ENCODE measurements at regions not wholly inside any gene's neighbourhood (a gene's known extent, or its start where the extent isn't known, plus 50 kb on each side); places are given as distances from the start of the nearest gene placed in this dataset.

- DNase-seq (ENCODE audit: low spot score) = no peak
Observed at GRCh38 chr14:53807542-53807941, 149.1 kb downstream of the BMP4 start.

DNA sequence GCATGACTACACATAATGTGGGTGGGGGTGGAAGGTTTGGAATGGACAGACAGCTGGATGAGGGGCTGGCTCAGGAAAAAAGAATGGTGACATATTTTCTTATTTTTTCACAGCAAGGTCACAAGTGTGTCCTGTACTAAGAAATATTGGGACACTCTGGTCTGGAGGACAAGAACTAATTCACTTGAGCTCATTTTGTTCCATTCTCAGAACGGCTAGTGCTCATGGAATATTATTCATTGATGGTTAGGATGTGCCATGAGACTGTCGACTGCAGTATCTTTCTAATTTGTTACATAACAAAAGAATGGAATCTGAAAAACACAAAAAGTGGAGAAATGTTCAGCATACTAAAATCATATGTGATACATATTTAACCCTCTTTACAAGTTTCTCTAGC lies 149.5 kb downstream of the BMP4 start:
- DNase-seq (ENCODE audit: low spot score) = no peak

- no peak for DNase-seq (ENCODE audit: low spot score)
Observed at GRCh38 chr14:53796734-53797133, 159.9 kb downstream of the BMP4 start.

GRCh38 chr14:53793790-53794505 lies 162.7 kb downstream of the BMP4 start:
- no peak for DNase-seq (ENCODE audit: low spot score)

DNA sequence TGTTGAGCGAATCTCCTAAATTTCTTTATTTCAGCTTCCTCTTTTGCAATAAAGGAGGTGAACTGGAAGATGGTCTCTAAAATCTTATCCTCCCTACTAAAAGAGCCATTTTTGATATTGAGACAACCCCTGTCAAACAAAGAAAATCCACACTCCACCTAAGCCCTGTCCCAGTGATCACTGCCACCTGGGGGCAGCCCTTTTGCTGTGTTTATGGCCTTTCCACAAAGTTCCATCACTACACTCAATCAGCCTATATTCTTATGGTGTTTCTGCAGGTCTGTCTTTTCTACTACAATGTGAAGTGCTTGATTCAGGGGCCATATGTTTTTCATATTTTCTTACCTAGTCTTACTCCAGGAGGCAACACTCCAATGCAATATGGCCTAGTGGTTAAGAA lies 163.7 kb downstream of the BMP4 start:
- DNase-seq (ENCODE audit: low spot score) = no peak

- DNase-seq (ENCODE audit: low spot score) = no peak
Observed at GRCh38 chr14:53790731-53791500, 165.7 kb downstream of the BMP4 start.

DNA sequence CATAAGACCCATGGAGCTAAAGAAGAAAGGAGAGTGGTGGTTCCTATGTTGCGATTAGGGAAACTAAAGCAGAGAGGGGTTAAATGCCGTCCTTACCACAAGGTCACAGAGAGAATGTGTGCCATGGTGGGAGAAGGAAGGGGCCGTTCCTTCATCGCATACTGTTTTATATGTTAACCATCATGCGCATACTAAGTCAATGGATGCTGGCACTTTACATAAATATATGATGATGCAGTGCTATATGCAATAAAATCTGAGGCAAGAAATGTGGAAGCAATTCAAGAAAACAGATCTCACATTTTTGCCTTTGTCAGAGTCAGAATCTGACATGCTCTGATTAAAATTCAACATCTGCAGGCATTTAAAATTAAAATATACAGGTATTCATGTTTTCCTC lies 168.1 kb downstream of the BMP4 start:
- DNase-seq (ENCODE audit: low spot score) = no peak

- no peak for DNase-seq (ENCODE audit: low spot score)
Observed at GRCh38 chr14:53786045-53786444, 170.6 kb downstream of the BMP4 start.

DNA sequence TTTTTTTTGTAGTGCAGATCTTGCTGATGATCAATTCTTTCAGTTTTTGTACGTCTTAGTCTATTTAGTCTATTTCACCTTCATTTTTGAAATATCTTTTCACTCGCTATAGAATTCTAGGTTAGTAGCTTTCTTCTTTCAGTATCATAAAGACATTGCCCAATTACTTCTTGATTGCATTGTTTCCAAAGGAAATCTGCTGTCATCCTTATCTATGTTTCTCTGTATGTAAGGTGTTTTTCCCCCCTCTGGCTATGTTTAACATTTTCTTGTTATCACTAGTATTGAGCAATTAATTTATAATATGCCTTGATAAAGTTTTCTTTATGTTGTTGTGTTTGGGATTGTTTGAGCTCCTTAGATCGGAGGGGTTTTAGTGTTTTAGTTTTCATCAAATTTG lies 171.9 kb downstream of the BMP4 start:
- no peak for DNase-seq (ENCODE audit: low spot score)

DNA sequence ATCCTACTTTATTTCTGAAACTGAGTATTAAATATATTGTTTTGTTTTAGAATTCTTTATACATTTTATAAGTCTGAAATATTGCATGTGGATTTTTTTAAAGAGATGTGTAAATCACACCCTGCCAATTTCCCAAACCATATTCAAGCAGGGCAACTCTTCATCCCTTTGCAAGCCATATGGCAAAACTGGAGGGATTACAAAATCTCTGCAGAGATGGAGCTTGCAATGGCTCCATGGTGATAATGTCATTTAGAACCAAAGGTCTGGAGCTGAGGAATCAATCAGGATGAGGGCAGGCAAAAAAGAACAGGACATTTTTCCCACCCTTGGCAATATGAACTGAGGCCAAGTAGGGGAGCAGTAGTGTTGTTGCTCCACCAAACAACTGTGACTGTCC lies 173.4 kb downstream of the BMP4 start:
- no peak for DNase-seq (ENCODE audit: low spot score)

DNA sequence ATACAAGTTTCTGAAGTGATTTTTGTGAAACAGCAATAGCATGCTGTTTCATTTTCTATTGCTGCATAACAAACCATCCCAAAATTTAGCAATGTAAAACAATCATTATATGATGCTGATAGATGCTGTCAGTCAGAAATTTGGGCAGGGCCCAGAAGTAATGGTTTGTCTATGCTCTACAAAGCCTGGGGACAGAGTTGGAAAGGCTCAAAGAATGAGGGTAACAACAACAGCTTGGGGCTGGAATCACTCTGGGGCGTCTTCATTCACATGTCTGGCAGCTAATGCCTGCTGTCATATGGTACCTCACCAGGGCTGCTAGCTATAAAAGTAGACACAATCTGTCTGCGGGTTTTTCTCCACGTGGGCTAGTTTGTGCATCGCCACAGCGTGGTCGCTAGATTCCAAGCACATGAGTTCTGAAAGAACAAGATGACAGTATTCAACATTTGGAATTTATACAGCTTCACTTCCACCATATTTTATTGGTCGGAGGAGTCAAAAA lies 176.5 kb downstream of the BMP4 start:
- no peak for DNase-seq (ENCODE audit: low spot score)

DNA sequence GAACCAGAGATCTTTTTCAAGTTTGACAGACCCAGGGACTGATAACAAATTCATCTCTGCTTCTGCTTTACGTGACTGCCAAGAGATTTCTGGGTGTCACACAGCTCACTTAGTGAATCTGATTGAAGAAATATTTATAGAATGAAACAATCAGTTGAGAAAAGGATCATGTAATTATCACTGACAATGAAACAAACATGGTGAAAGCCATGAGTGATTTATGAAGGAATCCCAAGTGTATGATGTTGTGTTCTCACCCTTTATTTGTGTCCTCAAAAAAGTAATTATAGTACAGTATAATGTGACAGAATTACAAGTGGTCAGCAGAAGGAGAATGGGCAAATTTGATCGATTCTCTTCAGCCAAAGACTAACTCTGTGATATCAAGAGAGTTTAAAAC lies 177.3 kb downstream of the BMP4 start:
- DNase-seq (ENCODE audit: low spot score) = no peak

- DNase-seq (ENCODE audit: low spot score) = no peak
Observed at GRCh38 chr14:53778263-53778662, 178.4 kb downstream of the BMP4 start.

DNA sequence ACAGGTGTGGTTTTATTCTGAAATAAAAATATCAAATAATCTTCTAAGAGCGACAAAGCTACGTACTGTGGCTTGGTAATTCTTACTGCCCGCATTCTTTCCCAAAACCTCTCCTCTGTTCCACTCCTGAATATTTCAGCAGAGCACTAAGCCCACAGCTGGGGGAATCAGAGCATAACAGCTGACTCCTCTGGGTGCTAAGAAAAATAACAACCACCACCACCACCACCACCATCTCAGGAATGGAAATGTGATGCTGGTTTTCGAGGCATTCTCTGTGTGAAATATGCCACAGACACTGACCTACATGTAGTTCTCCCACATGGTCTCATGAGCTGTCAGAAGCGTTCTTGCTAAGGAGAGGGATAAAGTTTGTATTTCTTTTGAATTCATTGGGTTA lies 183.7 kb downstream of the BMP4 start:
- no peak for DNase-seq (ENCODE audit: low spot score)

DNA sequence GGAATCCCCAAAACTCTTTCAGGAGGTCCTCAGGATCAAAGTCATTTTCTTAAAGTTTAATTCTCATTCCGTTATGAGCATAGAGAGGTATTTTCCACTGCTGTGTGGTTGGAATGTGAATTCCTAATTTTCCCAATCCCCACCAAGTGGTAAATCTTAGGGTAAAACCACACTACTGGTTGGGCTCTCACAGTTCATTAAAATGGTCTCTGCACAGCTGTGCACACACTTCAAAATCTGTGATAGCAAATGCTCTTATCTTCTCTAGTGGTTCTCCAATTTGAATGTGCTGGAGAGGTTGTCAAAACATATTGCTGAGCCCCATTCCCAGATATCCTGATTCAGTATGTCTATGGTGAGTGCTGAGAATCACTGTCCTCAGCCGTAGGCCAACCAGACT lies 189.1 kb downstream of the BMP4 start:
- DNase-seq (ENCODE audit: low spot score) = no peak

DNA sequence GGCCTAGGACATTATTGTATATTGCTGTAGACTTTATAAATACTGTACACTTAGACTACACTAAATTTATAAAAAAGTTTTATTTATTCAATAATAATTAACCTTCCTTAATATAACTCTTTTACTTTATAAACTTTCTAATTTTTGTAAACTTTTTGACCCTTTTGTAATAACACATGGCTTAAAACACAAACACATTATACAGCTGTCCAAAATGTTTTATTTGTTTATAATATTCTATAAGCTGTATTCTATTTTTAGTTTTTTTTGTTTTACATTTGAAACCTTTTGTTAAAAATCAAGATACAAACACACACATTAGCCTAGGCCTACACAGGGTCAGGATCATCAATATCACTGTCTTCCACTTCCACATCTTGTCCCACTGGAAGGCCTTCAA lies 190.0 kb downstream of the BMP4 start:
- no peak for DNase-seq (ENCODE audit: low spot score)

GRCh38 chr14:53766106-53766505 lies 190.5 kb downstream of the BMP4 start:
- DNase-seq (ENCODE audit: low spot score) = no peak

DNA sequence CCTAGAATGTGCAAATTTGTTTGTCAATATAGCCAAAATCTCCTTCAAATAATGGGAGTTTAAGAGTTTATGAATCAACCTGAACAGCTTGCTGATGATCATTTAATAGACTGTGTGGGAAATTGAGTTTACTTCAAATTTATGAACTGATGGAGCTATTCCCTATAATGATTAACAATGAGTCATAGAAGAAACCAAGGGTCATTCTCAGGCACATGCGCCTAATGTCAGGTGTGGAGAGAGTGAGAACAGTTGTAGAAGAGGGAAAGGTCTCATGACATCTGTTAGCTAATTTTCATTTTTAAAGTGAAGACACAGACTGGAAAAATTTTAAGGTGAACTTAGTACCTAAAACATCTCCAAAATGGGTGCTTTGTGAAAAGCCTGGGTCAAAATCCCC lies 191.8 kb downstream of the BMP4 start:
- peak; percentile 39 for DNase-seq (ENCODE audit: low spot score)

GRCh38 chr14:53758141-53758540 lies 198.5 kb downstream of the BMP4 start:
- no peak for DNase-seq (ENCODE audit: low spot score)

DNA sequence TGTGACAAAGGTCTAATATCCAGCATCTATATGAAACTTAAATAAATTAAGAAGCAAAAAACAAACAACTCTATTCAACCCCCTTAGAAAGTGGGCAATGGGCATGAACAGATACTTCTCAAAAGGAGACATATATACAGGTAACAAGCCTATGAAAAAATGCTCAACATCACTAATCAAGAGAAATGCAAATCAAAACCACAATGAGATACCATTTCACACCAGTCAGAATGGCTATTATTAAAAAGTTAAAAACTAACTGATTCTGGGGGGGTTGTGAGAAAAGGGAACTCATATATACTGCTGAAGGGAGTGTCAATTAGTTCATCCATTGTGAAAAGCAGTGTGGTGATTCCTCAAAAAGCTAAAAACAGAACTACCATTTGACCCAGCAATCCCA lies 198.9 kb downstream of the BMP4 start:
- DNase-seq (ENCODE audit: low spot score) = no peak

- DNase-seq (ENCODE audit: low spot score) = no peak
Observed at GRCh38 chr14:53751650-53752049, 205.0 kb downstream of the BMP4 start.

DNA sequence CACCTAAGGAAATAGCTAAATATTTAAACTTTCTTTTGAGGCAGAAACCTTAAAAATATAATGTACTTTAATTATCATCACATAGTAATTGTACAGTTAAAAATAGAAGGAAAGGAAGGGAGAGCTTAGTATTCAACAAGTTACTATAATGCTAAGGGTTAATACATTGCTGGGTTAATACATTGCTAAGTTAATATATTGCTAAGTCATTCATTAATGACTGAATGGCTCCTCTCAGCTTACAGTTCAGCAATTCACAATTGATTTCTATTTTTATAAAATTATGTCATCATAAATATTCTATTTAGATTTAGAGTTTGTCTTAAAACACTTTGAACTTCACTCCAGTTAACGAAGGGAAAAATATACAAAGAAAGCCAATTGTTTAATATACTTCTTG lies 207.9 kb downstream of the BMP4 start:
- DNase-seq (ENCODE audit: low spot score) = no peak

- no peak for DNase-seq (ENCODE audit: low spot score)
Observed at GRCh38 chr14:53744857-53745256, 211.8 kb downstream of the BMP4 start.

Data from HT-29 (cell line).